Activated CD4-positive, alpha-beta T cell treated with anti-CD3 and anti-CD28 coated beads for 48 hours (primary cell): ENCODE measurements at regions not wholly inside any gene's neighbourhood (a gene's known extent, or its start where the extent isn't known, plus 50 kb on each side); places are given as distances from the start of the nearest gene placed in this dataset.

ENCODE experiments used
- DNase-seq: peaks from one replicate; pipeline ENCODE4 v3.0.0-alpha.2; 2020

DNA sequence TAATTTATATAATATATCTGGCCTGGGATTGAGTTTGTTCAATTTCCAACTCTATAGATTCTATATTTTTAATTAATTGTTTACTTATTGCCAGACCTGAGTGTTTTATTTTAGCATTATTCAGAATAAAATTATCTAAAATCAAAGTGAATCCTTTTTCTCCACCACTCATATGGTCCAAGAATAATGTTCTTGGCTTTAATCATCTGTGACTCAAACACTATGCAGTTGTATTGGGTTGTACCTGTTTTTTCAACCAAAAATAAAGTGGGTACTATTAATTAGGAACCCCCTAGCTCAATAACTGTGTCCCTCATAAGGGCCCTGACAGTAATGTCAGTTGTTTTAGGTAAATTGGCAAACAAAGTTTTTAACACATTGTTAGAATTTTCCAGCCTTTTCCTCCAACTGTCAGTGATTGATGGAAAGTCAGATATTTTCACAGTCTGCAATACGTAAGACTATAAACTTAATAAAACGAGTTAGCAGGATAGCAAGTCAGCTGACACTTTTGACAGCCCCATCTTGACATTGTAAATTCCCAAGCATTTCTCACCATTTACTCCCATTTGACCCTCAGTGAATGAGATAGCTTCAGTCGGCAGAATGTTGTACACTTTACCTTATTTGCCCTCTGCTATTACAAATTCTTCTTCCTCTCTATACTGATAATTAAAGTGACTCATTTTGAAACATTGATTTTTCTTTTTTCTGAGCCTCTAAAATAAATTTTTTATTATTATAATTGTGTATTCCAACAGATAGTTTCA, 587.4 kb downstream of the METTL4 start:
- no peak for DNase-seq

DNA sequence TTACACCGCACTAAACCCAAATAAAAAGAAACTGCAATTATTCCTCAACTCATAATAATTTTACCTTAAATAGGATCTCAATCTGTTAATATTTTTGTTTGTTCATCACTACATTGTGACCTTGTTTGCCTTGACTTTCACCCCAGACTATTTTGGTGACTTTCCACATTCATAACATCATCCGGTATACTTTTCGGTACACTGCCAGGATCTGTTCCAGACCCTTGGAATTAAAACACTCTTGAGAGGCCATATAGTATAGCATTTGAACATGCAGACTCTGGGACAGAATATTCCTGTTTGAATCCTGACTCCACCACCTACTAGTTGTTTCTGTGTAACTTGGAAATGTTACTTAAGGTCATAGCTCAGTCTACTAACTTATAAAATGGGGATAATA, 577.4 kb downstream of the METTL4 start:
- no peak for DNase-seq

DNA sequence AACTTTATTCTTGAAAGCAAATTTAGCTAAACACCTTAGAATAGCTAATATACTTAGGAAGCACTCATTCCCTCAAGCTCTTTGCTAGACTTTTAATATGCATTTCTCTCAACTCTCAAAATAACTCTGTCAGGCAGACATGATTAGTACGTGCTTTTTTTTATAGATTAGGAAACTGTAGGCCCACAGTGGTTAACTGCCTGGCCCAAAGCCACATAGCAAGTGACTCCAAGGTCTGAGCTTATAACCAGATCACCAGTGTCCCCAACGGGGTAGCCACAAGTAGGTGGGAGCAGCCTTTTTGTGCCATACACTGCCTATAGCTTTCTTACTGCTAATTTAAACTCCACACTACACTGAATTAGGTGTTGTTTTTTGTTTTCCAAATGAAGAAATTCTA, 576.8 kb downstream of the METTL4 start:
- DNase-seq, result no peak

DNA sequence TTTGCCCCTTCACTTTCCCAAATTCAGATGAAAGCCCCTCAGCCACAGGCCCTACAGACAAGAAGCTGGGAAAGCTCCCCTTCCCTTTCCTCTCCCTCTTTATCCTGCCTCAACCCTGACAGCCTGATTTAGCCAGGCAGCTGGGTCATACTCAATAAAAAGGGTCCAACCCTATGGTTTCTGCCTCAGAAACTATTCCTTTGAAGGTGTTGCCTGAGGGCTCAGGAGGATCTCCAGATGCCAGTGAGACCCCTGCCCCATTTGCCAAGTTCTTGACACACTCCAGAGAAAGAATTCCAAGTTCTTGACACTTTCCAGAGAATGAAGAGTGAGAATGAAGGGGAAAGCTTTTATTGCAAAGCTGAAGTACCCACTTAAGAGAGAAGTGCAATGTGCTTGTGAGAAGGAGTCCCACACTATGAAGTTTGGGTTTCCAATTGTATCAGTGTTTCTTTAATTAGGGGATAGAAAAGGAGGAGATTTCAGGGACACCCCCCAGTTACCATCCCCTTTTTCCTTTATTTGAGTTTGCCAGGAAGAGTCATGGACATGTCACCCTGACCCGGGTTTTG, 576.2 kb downstream of the METTL4 start:
- no peak for DNase-seq

DNA sequence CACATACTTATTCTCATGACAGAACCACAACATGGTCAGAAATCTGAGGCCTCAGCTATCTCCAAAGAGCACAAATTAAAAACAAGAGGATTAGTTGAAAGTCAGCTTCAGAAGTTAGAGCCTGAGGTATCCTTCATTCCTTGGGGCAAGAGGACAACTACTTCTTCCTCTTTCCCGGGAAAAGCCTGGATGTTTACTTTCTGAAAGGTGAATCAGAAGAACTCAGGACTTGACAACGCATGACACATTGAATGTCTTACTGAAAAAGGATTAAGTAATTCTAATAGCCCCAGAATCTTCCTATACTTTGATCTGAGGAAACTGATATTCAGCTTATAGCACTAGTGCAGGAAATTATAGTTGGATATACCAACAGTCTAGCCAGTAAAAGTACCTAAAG, 573.2 kb downstream of the METTL4 start:
- DNase-seq, result no peak

DNA sequence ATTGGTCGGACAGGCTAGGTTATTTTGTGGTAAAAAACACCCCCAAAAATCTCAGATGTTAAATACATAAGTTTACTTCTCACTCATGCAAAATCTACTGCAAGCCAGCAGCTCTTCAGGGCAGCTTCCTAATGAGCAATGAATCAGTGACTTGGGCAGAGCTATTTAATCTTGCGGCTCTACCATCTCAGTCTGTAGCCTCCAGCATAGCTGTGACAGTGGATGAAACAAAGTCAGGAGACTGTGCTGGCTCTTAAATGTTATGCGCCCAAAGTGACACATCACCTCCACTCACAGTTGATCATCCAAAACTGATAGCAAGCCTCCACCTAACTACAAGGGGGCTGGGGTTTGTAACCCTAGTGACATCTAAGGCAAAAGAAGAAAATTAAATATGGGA, 571.9 kb downstream of the METTL4 start:
- DNase-seq, result no peak

DNA sequence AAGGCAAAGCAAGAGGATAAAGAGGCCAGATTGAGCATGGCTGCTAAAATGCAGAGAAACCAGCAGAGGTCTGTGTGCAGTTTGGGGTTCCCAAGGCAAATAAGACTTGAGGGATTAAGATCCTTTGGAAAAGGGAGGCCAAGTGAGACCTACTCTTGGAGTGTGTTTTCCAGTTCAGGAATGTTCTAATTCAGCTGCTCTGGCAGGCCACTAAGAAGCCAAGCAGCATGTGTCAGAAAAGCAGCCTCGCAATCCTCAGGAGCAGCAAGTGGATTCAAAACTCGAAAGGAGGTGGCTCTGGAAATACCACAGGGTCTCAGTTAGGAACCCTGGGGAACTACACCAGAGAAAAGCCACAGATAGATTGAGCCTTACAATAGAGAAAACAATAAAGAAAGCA, 569.2 kb downstream of the METTL4 start:
- DNase-seq, result no peak

DNA sequence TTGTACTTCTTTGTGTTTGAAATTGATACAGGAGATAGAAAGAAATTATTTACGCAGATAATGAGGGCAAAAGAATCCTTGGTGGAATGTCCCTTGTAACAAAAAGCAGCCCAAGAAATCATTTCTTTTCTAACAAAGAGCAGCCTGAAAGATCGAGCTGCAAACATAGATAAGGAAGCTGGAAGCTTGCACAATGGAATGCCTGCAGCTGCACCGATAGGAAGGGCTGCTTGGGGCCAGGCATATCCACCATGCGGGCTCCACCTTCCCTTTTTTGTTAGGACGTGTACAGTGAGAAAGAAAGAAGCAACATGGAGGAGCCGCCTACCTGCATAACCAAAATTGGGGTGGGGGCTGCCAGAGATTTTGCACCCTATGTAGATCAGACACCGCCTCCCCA, 568.7 kb downstream of the METTL4 start:
- no peak for DNase-seq

DNA sequence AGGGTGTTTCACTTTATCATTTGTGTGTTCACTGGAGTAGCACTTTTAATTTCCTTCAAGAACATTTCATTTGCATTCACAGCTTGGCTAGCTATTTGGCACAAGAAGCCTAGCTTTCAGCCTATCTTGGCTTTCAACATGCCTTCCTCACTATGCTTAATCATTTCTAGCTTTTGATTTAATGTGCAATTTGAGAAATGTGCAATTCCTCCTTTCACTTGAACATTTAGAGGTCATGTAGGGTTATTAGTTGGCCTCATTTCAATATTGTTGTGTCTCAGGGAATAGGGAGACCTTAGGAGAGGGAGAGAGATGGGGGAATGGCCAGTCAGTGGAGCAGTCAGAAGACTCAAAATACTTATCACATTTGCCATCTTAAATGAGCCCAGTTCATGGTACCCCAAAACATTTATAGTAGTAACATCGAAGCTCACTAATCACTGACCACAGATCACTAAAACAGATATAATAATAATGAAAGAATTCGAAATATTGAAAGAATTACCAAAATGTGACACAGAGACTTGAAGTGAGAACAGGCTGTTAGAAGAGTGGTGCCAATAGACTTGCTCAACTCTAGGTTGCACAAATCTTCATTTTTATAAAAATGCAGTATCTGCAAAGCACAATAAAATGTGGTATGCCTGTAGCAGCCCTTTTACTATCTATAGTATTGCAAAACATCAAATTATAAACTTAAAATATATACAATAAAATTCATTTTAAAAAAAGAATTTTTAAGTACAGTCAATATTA, 561.2 kb downstream of the METTL4 start:
- DNase-seq, result no peak

DNA sequence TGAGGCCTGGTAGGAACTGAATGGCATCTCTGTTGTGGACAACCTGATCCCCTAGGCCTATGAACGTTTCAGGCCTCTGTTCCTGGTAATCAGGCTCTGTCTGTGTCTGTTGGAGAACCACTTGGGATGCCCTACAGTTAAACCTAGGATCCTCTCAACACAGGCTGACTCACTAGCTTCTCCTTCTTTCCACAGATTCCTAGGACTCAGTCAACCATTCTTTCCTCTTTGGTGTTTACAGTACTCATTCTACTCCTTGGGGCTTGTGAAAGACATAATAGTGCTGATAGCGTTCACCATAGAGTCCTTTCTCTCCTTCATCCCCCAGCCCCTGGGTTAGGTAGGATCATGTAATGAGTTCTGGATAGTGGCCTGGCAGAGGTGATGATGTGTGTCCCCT, 544.3 kb downstream of the METTL4 start:
- no peak for DNase-seq

DNA sequence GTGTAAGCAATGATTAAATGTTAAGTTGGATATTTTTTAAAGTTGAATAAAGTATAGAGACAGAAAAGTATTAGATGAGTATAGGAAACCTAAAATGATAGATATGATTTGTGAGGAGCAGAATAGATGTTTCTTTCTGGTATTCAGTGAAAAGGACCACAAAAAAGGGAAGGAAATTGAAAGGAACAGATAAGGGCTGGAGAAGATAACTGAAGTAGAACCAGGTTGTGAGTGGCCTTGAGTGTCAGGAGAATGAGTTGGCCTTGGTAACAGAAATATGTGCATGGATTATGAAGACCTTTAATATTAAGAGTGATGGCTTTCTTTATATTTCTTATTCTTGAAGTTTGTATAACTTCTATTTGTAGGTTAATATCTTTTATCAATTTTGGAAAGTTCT, 543.5 kb downstream of the METTL4 start:
- DNase-seq, result no peak

DNA sequence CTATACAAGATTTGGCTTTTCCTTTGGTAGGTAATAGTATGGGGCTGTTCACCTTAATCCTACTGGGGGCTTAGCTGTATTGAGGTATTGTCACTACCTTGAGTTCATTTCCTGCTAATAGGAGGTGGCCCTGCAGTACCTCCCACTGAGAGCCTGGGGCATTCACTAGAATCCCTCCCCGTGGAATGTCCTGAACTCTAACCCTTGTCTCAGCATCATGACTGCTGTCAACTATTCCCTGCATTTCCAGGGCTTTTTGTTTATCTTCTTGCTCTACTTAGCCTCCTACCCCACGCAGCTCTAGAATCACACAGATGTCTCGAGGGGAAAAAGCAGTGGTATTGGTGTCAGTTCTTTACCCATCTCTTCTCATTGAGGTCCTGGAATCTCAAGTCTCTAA, 542.3 kb downstream of the METTL4 start:
- no peak for DNase-seq

DNA sequence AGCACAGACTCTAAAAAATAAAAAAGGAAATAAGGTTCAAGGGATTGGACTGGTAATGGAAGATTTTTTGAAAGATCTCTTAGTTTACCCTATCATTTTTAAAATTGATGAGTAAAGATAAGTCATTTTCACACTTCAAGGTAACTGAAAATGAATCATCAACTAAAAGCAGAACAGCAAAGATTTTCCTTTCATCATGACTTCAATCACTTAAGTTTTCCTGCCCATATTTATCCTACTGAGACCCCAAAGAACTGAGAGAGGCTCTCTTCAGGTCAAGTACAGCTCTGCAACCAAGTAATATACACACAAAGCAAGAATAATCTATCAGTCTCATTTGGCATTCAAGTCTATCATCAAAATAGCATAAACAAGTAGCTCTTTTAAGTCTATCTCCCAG, 540.7 kb downstream of the METTL4 start:
- no peak for DNase-seq

DNA sequence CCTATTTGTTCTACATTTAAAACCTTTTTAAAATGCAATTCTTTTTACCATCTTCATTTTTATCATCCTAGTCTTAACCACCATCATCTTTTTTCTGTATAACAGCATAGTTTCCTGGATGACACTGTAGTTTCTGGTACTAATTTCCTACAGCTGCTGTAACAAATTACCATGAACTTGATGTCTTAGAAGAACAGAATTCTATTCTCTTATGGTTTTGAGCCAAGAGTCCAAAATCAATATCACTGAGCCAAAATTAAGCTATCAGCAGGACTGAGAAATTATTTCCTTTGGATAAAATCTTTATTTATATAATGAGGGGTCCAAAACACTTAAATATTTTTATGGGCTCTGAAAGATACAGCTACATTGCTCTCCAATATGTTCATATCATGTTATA, 539.3 kb downstream of the METTL4 start:
- DNase-seq, result no peak

DNA sequence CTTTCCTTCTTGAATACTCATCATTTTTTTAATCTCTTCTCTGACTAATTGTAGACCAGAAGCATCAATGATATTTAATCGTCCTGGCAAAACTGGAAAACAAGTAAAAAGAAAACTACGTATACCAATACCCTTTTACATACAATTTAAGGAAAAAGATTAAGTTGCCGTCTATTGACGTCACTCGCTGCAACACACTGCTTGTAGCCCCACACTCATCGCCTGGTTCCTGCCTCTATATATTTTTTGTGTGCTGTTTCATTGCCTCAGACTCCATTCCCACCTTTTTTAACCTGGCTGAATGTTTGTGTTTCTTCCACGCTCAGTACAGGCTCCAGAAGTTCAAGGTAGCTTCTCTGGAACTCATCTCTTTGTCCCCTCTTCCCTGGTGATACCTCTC, 536.2 kb downstream of the METTL4 start:
- no peak for DNase-seq

DNA sequence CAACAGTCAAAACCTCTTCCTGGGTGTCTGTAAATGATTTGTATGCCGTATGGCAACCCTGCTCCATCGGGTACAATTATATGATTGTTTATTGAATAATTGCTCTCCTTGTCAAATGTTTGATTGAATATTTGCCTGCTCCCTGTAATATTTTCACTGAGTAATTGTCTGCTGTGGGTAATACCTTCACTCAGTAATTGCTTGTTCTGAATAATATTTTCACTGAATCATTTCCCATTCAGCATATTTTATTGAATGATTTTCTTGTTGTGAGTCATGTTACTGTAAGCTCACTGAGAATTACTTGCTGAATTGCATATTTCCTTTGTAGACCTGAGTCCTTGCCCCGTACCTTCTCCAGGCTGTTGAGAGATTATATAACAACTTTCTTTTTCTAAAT, 535.2 kb downstream of the METTL4 start:
- no peak for DNase-seq

DNA sequence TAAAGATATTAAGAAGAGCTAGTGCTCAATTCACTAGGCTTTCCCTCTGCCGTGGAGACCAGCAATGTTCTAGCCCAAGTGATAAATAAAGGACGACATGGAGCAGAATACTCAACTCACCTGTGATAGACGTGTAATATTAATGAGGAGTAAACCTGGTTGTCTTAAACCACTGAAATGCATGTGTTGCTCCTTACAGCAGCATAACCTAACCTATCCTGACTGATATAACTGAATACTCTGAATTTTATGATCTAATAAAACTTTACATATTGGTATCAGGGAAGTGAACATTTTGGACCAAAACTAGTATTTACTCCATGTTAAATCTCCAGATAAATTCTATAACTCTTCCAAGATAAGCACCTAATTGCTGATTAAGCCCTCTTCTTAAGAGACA, 531.0 kb downstream of the METTL4 start:
- no peak for DNase-seq

DNA sequence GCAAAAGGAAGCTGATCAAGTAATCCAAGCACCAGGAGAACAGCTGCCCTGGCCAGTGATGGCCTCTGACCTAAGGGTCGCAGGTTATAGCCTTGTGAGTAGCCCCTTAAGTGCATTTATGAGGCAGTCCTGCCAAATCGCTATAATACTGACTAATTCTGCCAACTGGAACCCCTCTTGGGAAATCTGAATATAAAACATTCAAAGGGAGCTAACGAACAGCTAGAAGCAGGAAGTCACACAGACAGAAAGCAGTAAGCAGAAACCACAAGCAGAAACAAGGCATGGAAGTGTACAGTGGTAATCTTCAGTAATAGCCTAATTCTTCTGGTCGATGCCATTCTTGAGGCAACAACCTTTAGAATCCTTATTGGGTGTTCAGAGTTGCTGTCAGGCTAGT, 521.3 kb downstream of the METTL4 start:
- DNase-seq, result no peak

DNA sequence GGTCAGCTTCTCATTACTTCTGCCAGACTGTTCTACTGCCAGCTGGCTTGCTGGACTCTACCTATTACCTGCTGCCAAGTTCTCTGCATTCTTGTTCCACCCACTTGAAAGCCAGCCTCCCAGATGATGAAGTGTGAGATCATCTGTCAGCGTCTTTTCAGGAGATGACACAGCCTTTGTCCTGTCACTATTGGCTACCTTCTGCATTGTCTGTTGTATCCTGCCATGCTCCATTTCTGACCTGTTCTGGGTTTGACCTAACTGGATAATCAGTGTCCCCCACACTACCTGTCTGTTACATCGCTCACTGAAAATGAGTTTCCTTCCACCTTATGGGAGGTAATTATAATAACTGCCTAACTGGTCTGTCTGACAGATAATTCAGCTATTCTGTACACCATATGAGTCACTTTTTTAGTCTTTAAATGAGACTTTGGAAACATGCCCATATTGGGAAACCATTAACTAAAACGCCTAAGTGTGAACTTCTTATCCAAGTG, 520.6 kb downstream of the METTL4 start:
- DNase-seq, result no peak

DNA sequence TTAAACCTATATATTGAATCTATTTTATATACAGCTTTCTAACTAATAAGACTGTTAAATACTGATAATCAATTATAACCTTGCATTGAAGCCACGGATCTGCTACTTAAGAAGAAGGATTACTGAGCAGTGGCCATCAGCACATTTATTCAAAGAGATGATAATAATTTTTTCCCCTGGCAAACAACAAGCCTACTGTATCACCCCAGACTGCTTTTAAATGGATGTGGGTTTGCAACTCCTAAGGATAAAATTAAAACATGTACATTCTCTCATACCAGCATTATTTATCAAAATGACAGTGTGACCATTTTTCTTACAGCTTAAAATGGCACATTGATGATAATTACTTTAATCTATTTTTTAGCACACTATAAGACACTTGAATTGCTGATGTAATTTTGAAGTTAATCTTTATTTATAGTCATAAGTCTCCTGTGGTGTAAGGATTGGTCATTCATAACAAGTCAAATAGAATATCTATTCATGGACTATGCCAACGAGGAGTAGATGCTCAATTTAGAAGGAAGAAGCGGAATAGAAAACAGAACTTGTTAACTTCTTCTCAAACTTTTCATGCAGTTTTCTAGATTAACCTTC, 517.7 kb downstream of the METTL4 start:
- DNase-seq, result no peak

DNA sequence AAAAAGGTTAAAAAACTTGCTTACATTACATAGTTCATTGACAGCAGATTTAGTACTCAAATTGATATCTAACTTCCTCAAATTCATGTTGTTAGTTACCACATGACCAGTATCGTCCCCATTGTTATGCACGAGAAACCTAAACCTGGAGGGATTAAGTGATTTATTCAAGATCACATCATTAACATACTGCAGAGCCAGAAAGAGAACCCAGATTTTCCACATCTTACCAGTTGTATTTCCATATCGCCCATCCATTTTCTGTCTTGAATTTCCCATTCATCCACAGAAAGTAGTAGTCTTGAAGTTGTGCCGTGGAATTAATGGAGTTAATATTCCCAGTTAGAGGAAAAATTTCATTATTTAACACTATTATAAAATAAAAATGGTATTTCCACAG, 512.0 kb downstream of the METTL4 start:
- DNase-seq, result no peak

DNA sequence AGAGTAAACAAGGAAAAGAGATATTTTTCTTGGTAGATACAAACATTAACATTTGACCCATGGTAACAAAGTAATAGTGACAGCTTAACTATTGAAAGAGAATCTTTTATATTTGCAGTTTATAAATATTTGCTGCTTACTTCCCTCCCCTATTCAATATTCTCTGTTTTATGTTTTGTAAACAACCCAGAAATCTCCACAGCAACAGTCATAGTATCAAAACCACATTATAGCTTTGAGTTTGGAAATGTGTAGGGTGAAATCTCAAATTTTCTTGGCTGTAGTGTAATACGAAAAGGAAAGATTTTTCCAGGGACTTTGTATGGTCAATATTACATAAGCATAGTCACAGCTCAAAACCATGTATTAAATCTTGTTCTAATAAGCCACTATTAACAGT, 511.2 kb downstream of the METTL4 start:
- DNase-seq, result no peak

DNA sequence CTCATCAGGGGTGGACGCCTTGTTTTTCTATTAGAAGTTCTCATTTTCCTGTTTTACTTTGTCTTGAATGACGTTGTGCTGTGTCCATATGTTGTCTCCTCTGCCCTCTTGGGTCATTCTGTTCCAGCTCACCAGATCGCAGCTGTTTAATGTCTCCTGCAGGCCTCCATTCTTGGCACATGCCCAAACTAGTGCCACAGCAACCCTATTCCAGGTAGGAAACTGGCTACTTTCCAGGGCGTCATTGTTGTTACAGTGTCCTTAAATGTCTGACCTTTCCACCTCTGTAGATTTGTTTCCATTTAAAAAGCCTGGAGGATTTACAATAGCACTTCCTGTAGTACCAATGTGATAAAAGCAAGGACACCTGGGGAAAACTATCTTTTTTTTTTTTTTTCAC, 500.7 kb downstream of the METTL4 start:
- DNase-seq, result no peak

DNA sequence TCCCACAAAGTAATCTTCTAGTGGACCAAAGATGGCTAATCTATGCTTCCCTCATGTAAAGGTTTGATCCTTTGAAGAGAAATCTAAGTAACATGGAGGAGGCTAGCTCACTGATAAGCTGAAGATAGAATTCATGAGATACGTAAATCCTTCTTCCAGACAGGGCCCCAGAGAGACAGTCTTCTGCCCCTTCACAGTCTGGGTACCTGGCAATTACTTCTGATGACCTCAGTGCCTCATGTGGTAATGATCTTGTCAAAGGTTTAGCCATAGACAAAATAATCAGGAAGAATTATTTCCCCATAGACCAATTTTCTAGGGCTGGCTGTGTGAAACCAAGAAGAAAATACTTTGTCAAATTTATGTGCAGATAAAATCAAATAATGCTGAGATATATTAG, 495.8 kb downstream of the METTL4 start:
- no peak for DNase-seq
